Mucosa of descending colon (tissue), 3 donors: ENCODE measurements at regions not wholly inside any gene's neighbourhood (a gene's known extent, or its start where the extent isn't known, plus 50 kb on each side); places are given as distances from the start of the nearest gene placed in this dataset.
"Not testable (repeated sequence)": the region's sequence is repeated elsewhere in the genome, so short reads cannot be mapped to it uniquely, and the experiment has no call there.

Experiments used
- ATAC-seq: fragments of 200-7000 bp; cut with Tn5 transposase; one replicate; pipeline ENCODE4 v1.9.1; 2020; ENCODE audit warnings: mild to moderate bottlenecking, moderate library complexity
- DNase-seq, 3 donors: peaks; one replicate each; pipeline ENCODE4 v3.0.0-alpha.2; 2020
- H3K36me3 ChIP-seq: fragments of 200-600 bp; one replicate; pipeline ENCODE4 v1.8.0; 2021; ENCODE audit warnings: low read depth, mild to moderate bottlenecking
- H3K4me1 ChIP-seq: fragments of 200-600 bp; one replicate; pipeline ENCODE4 v1.8.0; 2021; ENCODE audit warnings: low read depth, mild to moderate bottlenecking
- H3K4me3 ChIP-seq: fragments of 200-600 bp; one replicate; pipeline ENCODE4 v1.8.0; 2021; ENCODE audit warnings: mild to moderate bottlenecking
- H3K9me3 ChIP-seq: fragments of 200-600 bp; one replicate; pipeline ENCODE4 v1.8.0; 2021; ENCODE audit warnings: mild to moderate bottlenecking
- intact Hi-C, 2 donors: fragments of 100-400 bp; cut with DNase I in 1 of 2; cut with micrococcal nuclease in 1 of 2; formaldehyde crosslinking; loops; one replicate each; pipeline versions ENCODE4 v1.11.0 to v1.11.1; 2022; cut with DNase I, micrococcal nuclease
- donor health status: DM: no; HTN: no; CAD: no; lungs with moderate emphysema.
- donor health status: DM: no; HTN: no; CAD: no.
- donor health status: DM: no; HTN: yes; CAD: no.

DNA sequence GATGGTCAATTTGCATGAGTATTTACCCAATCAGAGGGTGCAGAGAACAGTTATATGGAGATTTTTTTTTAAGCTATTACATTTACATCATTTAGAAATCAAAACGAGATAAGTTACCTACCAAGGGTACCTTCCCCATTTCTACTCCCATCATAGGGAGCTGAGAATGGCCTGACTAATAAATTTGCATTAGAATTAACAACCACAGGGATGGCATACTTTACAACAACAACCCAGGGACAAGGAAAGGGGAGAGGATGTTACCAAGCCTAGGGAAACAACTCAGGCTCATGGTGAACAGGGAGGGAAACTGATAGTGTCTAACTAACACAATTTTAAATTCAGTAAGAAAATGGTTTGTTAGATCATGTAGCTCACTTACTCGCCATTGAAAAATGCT, 105.8 kb upstream of the ZNF658 start:
- H3K4me3 ChIP-seq, intact Hi-C loops, H3K9me3 ChIP-seq, ATAC-seq, H3K4me1 ChIP-seq, DNase-seq, H3K36me3 ChIP-seq: not testable (repeated sequence)

GRCh38 chr9:66795723-66796503, 104.6 kb upstream of the ZNF658 start:
- H3K4me1 ChIP-seq, H3K9me3 ChIP-seq, ATAC-seq, H3K4me3 ChIP-seq, H3K36me3 ChIP-seq, intact Hi-C loops, DNase-seq: not testable (repeated sequence)

GRCh38 chr9:66797905-66798616, 102.5 kb upstream of the ZNF658 start:
- H3K4me1 ChIP-seq, intact Hi-C loops, H3K36me3 ChIP-seq, H3K9me3 ChIP-seq, ATAC-seq, H3K4me3 ChIP-seq, DNase-seq: not testable (repeated sequence)

DNA sequence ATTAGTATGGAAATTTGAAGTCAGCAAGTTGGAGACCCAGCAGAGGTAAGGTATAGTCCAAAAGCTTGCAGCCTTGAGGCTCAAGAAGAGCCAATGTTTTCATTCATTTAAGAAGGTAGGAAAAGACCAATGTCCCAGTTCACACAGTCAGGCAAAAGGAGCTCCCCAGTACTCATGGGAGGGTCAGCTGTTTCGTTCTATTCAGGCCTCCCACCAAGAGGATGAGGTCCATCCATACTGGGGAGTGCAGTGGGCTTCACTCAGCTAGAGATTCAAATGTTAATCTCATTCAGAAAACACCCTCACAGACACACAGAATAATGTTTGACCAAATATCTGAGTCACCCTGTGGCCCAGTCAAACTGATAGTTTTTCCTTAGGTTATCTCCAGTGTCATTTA, 96.9 kb upstream of the ZNF658 start:
- intact Hi-C loops, H3K36me3 ChIP-seq, H3K4me1 ChIP-seq, DNase-seq, ATAC-seq, H3K9me3 ChIP-seq, H3K4me3 ChIP-seq: not testable (repeated sequence)

DNA sequence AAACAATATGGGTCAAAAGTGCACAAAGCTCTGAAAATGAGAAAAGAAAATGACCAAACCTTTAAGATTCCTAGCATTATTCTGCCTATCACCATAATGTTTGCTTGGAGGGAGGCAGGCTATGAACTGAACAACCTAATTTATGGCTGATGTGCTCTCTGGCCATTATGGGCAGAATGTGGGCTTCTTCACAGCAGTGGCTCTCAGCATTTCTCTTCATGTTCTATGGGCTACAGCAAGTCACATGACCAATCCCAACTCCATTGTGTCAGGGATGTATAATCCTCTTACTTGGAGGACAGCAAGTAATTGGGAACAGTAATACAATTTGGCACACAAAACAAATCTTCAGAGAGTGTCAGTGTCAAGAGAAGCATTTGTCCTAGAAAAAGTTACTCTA, 90.3 kb upstream of the ZNF658 start:
- intact Hi-C loops, H3K36me3 ChIP-seq, H3K4me1 ChIP-seq, ATAC-seq, H3K9me3 ChIP-seq, DNase-seq, H3K4me3 ChIP-seq: not testable (repeated sequence)

DNA sequence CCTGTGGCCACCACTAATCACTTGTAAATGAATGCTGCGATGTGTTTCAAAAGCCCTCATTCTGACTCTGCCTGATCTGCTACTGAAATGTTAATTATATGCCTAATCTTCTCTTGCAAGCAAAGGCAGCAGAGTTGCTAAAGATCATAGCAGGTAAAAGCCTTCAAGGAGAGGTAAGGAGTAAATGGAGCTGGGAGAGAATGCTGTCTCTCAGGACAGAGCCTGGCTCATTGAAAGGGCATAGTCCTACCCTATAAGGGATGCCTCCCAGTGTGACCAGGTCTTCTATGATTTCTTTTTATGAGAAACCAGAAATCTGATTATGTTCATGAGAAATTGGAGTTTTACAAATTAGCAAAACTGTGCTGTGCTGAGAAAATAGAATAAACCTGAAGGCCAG, 88.2 kb upstream of the ZNF658 start:
- ATAC-seq, H3K9me3 ChIP-seq, DNase-seq, intact Hi-C loops, H3K36me3 ChIP-seq, H3K4me1 ChIP-seq, H3K4me3 ChIP-seq: not testable (repeated sequence)

DNA sequence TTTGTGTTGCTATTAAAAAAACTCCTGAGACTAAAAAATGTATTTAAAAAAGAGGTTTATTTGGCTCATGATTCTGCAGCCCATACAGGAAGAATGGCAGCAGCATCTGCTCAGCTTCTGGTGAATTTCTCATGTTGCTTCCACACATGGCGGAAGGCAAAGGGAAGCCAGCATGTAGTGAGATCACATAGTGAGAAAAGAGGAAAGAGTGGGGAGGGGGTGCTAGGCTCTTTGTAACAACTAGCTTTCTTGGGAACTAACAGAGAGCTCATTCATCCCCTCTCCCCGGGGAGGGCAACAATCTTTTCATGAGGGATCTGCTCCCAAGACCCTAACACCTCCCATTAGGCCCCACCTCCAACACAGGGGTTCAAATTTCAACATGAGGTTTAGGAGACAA, 87.6 kb upstream of the ZNF658 start:
- ATAC-seq, H3K36me3 ChIP-seq, intact Hi-C loops, DNase-seq, H3K4me1 ChIP-seq, H3K9me3 ChIP-seq, H3K4me3 ChIP-seq: not testable (repeated sequence)

DNA sequence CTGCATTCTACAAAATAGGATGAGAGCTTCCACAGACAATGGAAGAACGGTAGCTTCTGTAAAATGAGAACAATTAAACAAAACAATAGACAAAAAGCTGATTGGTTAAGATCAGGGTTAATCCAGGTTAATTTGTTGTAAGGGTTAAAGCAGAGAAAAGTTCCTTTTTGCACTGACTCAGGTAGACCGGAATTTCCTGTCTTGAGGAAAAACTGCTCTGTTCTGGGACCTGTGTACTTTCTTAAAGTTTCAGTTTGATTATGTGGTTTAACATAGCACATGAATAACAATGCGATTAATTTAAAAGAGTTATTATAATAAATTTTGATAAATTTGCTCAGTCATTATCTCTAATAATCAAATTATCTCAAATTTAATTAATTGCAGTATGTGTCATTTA, 86.5 kb upstream of the ZNF658 start:
- H3K4me3 ChIP-seq, H3K36me3 ChIP-seq, H3K4me1 ChIP-seq, ATAC-seq, H3K9me3 ChIP-seq, DNase-seq, intact Hi-C loops: not testable (repeated sequence)

- intact Hi-C loops, ATAC-seq, H3K4me1 ChIP-seq, H3K36me3 ChIP-seq, H3K9me3 ChIP-seq, H3K4me3 ChIP-seq, DNase-seq: not testable (repeated sequence)
Measured at GRCh38 chr9:66819510-66819909, 81.0 kb upstream of the ZNF658 start.

GRCh38 chr9:66820014-66820660, 80.4 kb upstream of the ZNF658 start:
- H3K4me3 ChIP-seq, intact Hi-C loops, DNase-seq, H3K4me1 ChIP-seq, H3K36me3 ChIP-seq, H3K9me3 ChIP-seq, ATAC-seq: not testable (repeated sequence)

DNA sequence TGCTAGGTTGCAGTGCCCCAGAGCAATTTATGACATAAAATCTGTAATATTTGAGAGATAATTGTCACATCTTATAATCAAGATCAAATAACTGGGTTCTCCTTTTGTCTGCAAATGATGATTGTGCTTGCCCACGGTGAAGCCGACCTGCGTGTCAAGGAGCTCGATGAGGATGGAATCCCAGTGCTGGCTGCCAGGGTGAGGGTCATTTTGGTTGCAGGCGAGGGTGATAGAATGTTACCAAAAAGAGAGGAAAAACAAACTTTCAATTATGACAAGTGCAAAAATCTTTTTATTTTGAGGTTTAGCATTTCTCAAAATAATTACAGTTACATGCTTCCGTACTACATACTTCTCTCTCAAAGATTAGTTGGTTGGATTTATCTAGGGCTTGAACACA, 76.4 kb upstream of the ZNF658 start:
- intact Hi-C loops, H3K9me3 ChIP-seq, H3K4me1 ChIP-seq, H3K36me3 ChIP-seq, DNase-seq, ATAC-seq, H3K4me3 ChIP-seq: not testable (repeated sequence)

DNA sequence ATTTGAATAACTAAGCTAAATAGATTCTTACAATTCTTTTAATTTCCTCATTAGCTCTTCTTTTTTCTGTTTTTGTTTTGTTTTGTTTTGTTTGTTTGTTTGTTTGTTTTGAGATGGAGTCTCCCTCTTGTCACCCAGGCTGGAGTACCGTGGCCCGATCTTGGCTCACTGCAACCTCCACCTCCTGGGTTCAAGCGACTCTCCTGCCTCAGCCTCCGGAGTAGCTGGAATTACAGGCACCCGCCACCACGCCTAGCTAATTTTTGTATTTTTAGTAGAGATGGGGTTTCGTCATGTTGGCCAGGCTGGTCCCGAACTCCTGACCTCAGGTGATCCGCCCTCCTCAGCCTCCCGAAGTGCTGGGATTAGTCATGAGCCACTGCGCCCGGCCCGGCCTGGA, 70.7 kb upstream of the ZNF658 start:
- H3K4me3 ChIP-seq, intact Hi-C loops, ATAC-seq, DNase-seq, H3K9me3 ChIP-seq, H3K36me3 ChIP-seq, H3K4me1 ChIP-seq: not testable (repeated sequence)

- DNase-seq, H3K36me3 ChIP-seq, H3K4me3 ChIP-seq, H3K9me3 ChIP-seq, H3K4me1 ChIP-seq, intact Hi-C loops, ATAC-seq: not testable (repeated sequence)
Measured at GRCh38 chr9:66830777-66831497, 69.6 kb upstream of the ZNF658 start.

DNA sequence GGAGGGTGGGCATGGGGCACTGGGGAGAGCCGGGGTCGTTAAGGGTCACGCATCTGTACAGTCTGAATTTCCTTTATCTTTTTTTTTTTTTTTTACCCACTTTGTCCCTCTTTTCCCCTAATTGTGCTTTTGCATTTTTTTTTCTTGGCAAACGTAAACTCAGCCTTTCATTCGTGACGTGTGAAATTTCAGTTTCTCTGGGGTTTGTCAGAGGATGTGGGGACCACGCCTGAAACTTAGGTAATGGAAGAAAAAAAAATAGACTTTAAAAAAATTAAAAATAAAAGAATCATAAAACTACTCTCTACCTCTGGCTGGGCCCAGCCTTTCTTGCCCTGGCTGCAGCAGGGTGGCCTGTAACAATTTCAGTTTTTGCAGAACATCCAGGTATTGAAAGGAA, 68.3 kb upstream of the ZNF658 start:
- ATAC-seq, H3K4me1 ChIP-seq, intact Hi-C loops, DNase-seq, H3K36me3 ChIP-seq, H3K4me3 ChIP-seq, H3K9me3 ChIP-seq: not testable (repeated sequence)
